Stimulated activated CD8-positive, alpha-beta memory T cell treated with anti-CD3 and anti-CD28 coated beads, Interleukin-2, amount 100 ng/mL, for 1 hour (primary cell): ENCODE measurements at regions not wholly inside any gene's neighbourhood (a gene's known extent, or its start where the extent isn't known, plus 50 kb on each side); places are given as distances from the start of the nearest gene placed in this dataset.
"Not testable (repeated sequence)": the region's sequence is repeated elsewhere in the genome, so short reads cannot be mapped to it uniquely, and the experiment has no call there.

Experiments used
- DNase-seq, 2 donors: peaks; one replicate each; pipeline ENCODE4 v3.0.0-alpha.2; 2020; ENCODE audit warnings: low read depth in 2 of 2

- DNase-seq: no peak
Measured at GRCh38 chr21:15431053-15431452, 298.7 kb upstream of the USP25 start.

- DNase-seq: no peak
Measured at GRCh38 chr21:15433091-15433490, 296.7 kb upstream of the USP25 start.

DNA sequence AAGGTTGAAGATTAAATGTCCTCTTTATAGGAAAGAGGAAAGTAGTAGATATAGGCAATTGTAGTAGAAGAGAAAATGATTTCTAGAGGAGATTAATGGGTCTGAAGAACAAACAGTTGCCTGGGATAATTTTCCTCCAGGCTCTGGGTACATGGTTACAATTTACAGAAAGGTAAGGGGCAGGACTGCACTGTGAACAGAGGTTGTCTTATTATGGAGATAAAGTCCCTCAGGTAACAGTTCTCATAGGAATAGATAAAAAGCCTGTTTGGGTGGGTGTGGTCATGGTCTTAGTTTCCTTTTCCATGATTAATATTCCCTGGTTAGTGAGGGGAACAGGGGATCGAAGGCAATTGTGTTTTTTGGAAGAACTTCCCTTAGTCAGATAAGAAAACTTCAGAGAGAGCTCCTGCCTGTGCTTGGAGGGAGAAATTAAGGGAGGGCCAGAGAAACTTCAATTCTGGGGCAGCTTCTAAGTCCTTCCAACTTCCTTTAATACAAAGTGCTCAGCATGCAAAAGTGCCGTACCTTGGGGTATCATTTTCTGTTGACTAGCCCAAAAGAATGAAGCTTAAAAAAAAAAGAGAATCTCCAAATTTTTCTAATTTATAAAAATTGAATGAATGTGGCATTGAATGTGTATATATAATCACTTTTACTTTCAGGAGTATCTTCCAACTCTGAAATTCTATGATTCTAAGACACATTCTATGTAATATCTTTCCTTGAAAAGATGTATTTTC is 295.4 kb upstream of the USP25 start:
- no peak for DNase-seq

DNA sequence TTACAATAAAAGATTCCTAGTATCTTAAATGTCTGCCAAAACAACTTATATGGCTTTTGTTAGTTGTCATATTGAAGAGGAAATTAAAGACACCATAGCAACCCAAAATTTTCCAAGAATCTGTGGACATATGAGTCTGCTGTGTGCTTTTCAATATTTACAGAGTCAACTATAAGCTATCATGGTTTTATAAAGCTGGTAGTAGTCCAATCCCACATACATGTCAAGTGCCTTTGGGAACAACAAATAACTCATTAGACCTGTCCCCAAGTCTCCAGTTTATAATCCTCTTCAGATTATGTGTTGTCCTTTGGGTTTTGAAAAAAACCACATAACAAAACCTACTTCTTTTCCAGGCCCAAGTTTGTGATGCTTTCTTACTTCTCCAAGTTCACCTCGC is 293.8 kb upstream of the USP25 start:
- DNase-seq: no peak

GRCh38 chr21:15437883-15438282 is 291.9 kb upstream of the USP25 start:
- DNase-seq: no peak

DNA sequence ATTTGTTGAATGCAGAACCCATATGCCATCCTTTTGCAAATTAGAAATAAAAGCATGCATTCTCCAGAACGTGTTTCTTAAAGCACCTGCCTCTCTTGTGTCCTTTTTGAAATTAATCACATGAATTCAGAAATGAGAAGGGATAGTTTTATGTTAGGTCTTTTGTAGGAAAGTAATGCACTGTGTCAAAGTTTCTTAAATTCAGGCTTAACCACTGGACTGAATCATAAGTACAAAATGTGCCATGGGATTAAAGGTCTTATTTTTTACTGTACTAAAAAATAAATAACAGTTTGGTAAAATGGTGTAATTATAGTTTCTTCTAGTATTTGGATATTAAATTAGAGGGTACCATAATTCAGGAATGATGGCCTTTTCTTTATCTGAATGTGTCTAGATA is 290.1 kb upstream of the USP25 start:
- no peak for DNase-seq

DNA sequence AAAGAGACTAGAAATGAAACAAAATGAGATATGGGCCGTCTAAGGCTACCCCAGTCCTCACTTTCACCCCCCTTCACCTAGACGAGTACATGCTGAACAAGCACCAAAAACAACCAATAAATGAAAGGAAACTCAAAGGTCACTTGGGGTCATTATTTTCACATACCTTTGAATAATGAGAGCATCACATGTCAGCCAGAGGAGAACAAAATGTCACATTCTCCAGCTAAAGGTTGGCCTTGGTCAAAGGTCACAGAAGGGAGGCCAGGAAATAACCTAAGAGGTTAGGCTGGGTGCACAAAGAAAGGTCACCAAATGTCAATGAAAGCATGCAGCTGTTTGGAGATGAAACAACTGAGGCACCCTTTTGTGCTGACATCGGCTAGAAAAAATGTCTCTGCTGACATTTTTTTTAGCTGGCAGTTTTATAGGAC is 288.7 kb upstream of the USP25 start:
- DNase-seq: no peak

DNA sequence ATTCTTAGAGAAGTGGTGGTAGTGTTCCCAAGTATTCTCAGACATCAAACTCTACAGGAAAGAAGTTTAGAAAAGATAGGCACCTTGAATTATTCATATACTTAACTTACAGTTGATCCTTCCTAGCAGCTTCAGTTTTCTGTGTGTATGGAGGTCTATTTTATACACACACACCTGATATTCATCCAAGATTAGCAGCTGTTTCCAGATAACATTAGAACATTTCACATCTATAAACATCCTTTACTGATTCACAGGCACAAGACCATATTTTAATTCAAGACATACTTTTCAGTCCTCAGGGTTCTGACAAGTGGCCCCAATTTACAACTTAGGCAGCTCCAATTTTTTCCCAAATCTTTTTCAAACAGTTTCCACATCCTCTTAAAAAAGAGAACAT is 287.8 kb upstream of the USP25 start:
- DNase-seq: no peak

DNA sequence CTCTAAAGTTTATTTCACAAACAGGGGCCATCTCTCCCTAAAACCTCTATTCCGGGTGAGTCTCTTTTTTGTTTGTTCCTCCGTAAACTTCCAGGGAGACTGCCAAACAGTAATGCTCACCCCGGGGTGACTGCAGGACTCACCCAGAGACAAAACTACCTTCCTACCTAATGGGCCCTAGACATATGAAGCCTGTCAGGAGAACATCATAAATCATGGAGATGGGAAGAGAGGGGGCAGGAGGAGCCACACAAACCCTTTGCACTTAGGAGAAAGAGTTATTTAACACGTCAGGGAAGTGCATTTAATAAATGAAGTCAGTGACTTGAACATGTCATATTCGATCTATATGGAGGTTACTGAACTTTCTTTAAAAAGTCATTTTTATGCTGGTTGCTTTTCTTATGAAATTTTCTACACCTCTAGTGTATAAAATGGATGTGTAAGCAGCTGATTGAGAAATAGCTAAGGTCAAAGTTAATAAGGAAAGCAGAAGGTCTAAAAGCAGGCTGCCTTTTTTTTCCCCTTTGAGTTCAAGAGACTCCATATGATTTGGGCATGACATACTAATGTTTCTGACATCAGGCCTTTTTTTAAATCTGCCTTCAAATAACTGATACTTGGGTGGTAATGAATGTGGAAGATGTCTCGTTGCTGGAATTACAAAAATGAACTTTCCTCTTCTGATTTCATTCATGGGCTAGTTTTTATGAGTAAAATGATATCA is 286.9 kb upstream of the USP25 start:
- no peak for DNase-seq

- no peak for DNase-seq
Measured at GRCh38 chr21:15443740-15444117, 286.1 kb upstream of the USP25 start.

- DNase-seq: no peak
Measured at GRCh38 chr21:15444118-15444960, 285.4 kb upstream of the USP25 start.

DNA sequence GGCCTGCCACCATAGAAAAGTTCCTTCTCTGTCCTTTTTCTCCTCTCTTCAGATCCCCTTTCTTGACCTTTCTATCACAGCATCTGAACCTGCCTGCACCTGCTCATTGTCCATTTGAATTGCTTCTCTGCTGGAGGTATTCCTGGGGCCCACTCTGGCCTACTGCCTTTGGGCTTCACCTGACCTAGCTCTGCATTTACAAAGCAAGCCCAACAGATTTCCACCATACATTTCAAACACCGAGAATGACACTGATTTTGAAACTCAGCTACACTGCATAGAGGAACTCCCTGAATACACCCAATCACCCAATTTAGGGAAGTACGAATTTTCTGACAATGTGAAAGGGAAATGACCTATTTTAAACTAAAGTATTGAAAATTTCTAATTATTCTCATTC is 284.5 kb upstream of the USP25 start:
- no peak for DNase-seq

DNA sequence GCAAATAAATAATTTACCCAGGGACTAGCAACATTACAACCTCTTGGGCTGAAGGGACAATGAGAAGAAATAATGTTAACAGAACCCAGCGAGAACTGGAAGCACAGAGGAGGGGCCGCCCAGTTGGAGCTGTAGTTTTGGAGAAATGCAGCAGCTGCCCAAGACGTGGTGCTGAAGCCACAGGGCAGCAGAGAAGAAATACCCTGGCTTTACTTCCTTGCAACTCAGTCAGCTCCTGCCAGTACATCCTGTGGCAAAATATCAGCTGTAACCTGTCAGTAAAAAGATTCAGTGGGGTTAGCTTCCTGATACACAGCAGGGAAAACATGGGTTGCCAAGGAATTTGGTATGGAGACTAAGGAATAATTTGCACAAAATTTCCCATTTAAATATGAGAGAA is 283.6 kb upstream of the USP25 start:
- no peak for DNase-seq

DNA sequence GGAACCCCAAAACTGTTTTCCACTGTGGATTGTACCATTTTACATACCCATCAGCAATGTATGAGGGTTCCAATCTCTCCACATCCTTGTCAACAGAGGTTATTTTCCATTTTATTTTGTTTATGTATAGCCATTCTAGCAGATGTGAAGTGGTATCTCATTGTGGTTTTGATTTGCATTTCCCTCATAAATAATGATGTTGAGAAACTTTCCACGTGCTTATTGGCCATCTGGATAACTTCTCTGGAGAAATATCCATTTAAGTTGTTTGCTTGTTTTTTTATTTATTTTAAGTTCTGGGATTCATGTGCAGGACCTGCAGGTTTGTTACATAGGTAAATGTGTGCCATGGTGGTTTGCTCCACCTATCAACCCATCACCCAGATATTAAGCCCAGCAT is 280.2 kb upstream of the USP25 start:
- no peak for DNase-seq

DNA sequence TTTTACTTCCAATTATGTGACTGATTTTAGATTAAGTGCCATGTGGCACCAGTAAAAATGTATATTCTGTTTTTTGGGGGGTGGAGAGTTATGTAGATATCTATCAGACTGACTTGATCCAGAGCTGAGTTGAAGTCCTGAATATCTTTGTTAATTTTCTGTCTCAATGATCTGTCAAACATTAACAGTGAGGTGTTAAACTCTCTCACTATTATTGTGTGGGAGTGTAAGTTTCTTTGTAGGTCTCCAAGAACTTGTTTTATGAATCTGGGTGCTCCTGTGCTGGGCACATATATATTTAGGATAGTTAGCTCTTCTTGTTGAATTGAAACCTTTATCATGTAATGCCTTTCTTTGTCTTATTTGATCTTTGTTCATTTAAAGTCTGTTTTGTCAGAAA is 276.5 kb upstream of the USP25 start:
- no peak for DNase-seq

- DNase-seq: not testable (repeated sequence)
Measured at GRCh38 chr21:15453785-15454184, 276.0 kb upstream of the USP25 start.

GRCh38 chr21:15454931-15455330 is 274.9 kb upstream of the USP25 start:
- not testable (repeated sequence) for DNase-seq

GRCh38 chr21:15455819-15456462 is 273.8 kb upstream of the USP25 start:
- DNase-seq: no peak

DNA sequence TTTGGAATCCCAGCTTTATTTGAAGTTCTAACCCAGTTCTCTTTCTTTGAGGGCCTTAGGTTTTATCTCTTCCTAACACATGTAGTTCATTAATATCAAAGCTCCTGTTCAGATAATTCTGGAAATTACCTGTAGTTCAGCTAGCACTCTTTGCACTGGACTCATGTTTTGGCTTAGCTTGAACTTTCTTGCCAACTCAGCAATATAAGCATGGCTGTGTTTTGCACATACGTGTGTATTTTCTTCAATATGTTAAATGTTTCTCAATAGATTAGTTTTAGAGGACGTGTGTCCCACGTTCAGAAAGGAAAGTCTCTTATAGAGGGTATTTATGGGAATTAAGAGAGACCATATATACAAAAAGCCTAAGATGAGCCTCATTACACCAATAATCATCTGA is 271.8 kb upstream of the USP25 start:
- DNase-seq: no peak

GRCh38 chr21:15462092-15462491 is 267.7 kb upstream of the USP25 start:
- DNase-seq: no peak

GRCh38 chr21:15466329-15466728 is 263.5 kb upstream of the USP25 start:
- no peak for DNase-seq

GRCh38 chr21:15468368-15468767 is 261.4 kb upstream of the USP25 start:
- no peak for DNase-seq
